GM19397 (cell line): ENCODE measurements at regions not wholly inside any gene's neighbourhood (a gene's known extent, or its start where the extent isn't known, plus 50 kb on each side); places are given as distances from the start of the nearest gene placed in this dataset.

Experiments
- ATAC-seq: cut with Tn5 transposase; IDR thresholded peaks from one replicate; pipeline ENCODE4 v1.9.1; 2021; ENCODE audit warnings: mild to moderate bottlenecking, moderate library complexity; ENCODE audit not compliant: unreplicated experiment

DNA sequence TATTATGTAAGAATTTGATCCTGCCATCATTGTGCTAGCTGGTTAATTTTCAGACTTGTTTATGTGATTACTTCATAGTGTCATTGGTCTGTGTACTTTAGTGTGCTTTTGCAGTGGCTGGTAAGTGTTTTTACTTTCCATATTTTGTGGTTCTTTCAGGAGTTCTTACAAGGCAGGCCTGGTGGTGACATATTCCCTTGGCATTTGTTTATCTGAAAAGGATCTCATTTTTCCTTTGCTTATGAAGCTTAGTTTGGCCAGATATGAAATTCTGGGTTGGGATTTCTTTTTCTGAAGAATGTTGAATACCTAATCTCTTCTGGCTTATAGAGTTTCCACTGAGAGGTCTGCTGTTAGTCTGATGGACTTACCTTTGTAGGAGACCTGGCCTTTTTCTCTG, 72.8 kb upstream of the MC4R start:
- ATAC-seq: no peak

- ATAC-seq: no peak
Observed at GRCh38 chr18:60446821-60447220, 74.2 kb upstream of the MC4R start.

DNA sequence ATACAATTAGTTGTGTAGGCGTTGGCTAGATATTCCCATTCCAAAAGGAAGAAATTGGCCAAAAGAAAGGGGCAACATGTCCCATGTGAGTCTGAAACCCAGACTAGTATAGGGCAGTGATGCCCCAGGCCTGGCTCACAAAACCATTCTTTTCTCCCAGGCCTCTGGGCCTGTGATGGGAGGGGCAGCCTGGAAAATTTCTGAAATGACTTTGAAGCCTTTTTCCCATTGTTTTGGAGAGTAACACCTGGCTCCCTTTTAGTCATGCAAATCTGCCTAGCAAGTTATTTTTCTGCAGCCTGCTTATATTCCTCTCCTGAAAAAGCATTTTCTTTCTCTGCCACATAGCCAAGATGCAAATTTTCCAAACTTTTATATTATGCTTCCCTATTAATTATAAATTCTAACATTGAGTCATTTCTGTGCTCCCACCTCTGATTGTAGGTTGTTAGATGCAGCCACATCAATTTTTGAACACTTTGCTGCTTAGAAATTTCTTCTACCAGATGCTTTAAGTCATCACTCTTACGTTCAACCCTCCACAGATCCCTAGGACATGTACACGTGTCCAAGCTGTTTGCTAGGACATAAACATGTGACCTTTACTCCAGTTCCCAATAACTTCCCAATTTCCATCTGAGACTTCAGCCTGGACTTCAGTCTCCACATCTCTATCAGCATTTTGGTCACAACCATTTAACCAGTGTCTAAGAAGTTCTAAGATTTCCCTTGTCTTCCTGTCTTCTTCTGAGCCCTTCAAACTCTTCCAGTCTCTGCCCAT, 76.1 kb upstream of the MC4R start:
- ATAC-seq: no peak

DNA sequence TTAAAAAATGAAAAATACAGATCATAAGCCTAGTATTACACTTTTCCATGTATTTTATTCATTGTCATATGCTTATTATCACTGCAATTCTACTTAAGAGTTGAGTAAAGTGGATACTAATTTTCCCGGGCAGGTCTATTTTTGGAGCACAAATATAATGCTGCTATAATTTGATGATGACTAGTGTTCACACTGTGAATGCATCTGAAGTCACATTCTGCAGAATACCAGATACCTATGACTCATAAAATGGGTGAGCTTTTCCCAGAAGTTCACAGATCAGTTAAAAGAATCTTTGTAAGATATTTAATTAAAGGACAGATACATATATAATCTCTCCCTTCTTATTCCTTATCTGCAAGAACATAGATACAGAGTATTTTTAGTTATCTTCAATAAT, 79.8 kb upstream of the MC4R start:
- ATAC-seq: no peak

GRCh38 chr18:60466677-60467076, 94.1 kb upstream of the MC4R start:
- no peak for ATAC-seq

DNA sequence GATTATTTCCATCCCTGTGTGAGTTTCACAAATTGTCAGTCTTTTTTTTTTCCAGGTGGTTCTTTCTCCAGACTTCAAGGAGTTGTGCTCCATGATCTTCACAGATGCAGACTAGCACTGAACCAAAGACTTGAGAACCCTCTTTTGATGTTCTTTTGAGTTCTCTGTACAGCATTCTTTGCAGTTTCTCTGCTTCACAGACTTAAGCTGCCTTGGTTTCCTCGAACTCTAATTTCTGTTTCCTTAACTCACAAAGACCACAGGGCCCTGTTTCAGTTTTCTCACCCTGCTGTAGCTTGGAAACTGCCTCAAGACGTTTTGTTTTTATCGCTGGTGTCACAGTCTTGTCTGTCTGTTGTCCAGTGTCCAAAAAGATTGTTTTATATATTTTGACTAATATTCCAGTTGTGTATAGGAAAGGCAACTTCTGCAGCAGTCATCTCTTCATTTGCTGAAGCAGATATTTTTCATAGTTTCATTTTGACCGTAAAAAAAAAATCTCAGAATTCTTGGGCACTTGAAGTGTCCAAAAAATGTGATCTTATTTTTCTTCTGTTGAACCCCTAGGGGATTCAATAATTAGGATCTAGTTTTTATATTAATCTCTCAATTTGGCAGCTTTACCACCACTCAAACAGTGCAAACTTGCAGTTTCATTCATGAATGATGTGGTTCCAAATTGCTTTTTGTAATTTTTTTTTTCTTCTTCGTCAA, 97.0 kb upstream of the MC4R start:
- no peak for ATAC-seq

DNA sequence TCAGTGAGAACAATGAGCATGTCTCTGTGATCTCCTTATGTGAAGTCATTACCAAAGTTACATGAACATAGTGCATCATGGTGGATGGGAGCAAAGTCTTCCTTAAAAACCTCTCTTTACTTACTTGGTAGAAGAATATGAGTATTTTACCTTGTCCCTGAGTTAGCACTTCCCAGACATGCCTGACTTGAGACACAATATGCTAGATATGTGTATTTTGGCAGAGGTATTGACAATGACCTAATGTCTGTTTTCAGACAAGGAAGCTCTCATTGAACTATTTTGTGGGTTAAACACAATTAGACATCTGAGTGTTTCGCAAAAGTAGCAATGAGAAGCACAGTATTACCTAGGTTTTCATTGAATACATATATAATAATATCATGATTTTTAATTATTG, 99.1 kb upstream of the MC4R start:
- no peak for ATAC-seq

DNA sequence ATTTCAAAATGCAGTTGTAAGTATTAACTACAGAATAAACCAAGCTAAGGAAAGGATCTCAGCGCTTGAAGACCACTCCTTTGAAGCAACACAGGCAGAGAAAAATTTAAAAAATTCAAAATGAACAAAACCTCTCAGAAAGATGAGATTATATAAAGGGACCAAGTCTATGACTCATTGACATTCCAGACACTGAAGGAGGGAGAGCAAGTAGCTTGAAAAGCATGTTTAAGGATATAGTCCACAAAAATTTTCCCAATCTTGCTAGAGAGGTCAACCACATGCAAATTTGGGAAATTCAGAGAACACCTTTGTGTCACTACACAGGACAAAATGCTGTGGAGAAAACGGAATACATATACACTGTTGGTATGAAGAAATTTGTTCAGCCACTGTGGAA, 112.6 kb upstream of the MC4R start:
- ATAC-seq: no peak

DNA sequence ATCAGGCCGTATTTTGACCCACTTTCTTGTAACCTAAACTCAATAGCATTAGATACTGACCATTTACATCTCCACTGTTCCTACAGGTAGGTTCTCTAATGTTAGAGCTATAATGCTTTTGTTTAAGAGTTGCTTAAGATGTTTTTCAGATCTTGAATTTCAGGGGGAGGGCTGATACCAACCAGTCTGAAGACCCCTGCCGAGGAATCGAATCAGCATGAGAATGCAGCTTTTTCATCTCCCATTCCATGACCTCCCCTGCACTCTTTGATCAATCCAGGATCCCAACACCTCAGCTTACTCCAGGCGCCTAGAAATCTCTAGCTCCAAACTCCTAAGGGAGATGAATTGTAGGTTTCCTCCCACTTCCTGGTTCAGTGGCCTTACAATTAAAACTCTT, 120.5 kb upstream of the MC4R start:
- no peak for ATAC-seq

GRCh38 chr18:60499675-60500074, 127.1 kb upstream of the MC4R start:
- ATAC-seq: no peak

GRCh38 chr18:60500960-60501359, 128.4 kb upstream of the MC4R start:
- ATAC-seq: no peak

DNA sequence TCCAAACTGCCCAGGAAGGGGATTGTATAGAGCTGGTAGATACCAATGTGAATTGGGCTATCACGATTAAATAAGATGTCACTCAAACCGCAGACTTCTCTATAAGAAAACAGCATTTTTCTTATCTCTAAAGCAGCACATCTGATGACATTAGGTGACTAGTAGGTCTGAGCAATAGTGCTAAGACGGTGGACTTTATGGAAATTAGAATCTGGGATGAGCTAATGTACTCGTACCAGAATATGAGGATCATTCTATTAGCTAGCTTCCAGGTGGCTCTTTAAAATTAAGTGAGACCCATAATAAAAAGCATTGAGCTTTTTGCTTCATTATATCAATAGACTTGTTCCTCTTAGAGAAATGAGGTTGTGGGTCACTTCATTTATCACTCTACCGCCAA, 130.0 kb upstream of the MC4R start:
- ATAC-seq: no peak

- no peak for ATAC-seq
Observed at GRCh38 chr18:60503199-60503598, 130.6 kb upstream of the MC4R start.

DNA sequence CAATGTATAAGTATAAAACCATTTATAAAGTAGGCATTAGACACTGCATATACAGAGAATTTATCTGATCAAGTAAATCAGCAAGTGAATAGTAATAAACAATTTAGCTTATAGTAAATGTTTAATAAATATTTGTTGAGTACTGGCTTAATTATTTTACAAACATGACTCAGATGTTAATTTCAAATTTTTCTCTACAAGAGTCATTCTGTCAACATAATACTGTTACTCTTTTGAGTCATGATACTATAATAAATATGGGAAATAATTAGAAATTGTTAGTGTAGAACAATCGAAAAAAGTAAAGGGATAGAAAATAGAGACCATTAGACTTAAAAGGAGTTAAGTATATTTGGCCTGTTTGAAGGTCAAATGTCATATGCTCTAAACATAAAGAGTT, 133.6 kb upstream of the MC4R start:
- ATAC-seq: no peak

DNA sequence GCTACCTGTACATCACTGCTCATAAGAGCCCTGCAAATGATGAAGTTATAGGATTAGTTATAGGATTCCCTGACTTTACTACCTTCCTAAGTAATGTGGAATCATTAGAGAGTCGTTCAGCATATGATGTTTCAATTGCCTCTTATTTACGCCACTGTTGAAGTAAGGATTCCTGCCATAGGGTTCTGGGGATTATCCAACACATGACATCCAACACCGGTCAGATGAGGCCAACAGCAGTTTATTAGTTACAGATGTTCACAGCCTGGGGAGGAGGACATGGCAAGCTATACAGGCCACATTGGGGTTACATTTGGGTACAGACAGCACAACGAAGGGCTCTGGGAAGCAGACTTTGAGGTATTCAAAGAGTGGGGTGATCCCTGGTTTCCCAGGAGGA, 134.1 kb upstream of the MC4R start:
- no peak for ATAC-seq

GRCh38 chr18:60508108-60508507, 135.5 kb upstream of the MC4R start:
- ATAC-seq: no peak

DNA sequence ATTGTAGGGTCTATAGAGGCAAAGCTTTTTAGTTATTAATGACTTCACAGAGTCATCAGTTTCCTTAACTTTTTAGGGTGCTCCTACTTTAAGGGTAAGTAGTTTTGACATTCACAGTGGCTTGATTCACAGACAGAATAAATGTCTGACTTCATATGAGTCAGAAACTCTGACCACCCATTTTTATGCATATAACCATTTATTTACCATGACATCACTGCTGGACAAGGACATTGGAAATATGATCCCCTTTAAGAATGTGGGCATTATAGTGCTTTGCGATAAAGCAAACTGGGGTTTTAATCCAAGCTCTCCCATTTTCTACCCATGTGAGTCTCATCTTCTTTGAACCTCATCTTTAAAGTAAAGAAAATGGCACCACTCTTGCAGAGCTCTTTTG, 162.0 kb upstream of the MC4R start:
- ATAC-seq: no peak

GRCh38 chr18:60537074-60537473, 164.5 kb upstream of the MC4R start:
- ATAC-seq: no peak

DNA sequence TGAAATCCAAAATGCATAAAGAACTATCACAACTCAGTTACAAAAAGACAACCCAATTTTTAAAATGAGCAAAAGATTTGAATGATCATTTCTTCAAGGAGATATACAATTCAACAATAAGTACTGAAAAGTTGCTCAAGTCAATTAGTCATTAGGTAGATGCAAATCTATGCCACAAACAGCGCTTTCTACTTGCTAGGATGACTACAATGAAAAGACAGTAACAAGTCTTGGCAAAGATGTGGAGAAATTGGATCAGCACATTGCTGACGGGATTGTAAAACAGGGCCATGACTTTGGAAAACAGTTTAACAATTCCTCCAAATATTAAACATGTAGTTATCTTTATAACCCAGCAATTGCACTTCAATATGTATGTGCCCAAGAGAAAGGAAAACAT, 166.3 kb upstream of the MC4R start:
- no peak for ATAC-seq

GRCh38 chr18:60541661-60542060, 169.1 kb upstream of the MC4R start:
- ATAC-seq: no peak

DNA sequence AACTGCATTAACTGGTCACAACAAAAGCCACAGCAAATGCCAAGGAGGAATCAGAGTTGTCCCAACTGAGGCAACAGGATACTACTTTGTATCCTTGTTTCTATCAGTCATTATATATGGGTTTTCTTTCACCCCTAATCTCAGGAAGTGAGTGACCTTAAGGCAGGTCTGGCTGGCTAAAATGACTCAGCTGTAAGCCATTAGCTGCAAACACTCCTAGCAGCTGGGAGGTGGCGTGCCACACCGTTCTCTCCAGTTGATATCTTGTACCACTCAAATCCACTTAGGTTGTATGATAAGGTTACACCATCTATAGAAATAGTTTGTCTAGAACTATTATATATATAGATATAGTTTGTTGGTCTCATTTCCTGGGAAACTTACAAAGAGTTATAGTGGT, 171.1 kb upstream of the MC4R start:
- no peak for ATAC-seq

GRCh38 chr18:60549338-60549960, 176.9 kb upstream of the MC4R start:
- ATAC-seq: no peak
